Dedifferentiated amniotic fluid mesenchymal stem cell (primary cell): ENCODE measurements at regions not wholly inside any gene's neighbourhood (a gene's known extent, or its start where the extent isn't known, plus 50 kb on each side); places are given as distances from the start of the nearest gene placed in this dataset.

Experiments
- DNase-seq: peaks from one replicate; pipeline ENCODE4 v3.0.0-alpha.2; 2016; ENCODE audit errors: extremely low spot score

DNA sequence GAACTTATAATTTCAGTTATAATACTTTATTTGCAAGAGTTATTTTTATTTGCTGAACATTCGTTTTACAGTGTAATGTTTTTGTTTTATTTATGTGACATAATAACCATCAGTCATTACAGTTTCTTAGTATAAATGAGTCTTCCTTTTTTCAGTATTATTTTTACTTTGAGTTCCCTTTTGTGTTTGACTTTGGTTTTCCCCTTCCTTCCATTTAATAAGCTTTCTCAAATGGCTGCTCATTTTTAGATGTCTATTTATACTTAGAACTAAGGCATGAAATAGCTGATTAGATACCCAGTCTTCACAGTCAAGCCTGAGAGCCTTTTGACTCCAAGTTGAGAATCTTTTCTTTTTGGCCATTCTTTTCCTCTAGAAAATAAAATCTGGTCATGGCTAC lies 404.5 kb downstream of the LRFN5 start:
- DNase-seq: no peak

DNA sequence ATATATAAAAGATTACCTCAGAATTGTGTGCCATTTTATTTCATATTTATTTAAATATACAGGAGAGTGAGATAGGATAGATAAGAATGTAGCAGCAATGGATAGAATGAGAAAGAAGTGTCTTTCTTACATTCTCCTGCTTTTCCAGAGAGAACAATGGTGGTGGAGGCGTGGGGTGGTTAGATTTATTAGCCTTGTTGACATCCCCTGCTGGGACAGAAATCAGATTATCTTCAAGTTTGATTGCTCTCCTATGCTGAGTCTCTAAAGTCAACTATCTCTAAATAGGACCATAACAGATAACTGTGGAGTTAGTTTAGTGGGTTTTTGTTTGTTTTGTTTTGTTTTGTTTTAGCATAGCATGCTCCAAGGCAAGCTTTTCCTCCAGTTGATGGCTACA lies 397.6 kb downstream of the LRFN5 start:
- DNase-seq: no peak

DNA sequence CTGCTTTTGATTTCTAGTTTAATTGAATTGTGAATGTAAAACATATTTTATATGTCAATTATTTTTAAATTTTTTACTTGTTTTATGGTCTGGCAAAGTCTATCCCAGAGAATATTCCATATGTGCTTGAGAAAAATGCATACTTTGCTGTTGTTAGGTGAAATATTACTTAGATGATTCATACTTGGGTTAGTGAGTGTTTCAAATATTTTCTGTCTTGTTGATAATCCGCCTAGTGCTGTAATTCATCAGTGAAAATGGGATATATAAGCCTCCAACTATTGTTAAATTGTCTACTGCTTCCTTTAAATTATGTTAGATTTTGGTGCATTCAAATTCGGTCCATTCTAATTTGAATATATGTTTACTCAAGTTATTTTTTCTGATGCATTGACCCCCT lies 395.5 kb downstream of the LRFN5 start:
- DNase-seq: no peak

DNA sequence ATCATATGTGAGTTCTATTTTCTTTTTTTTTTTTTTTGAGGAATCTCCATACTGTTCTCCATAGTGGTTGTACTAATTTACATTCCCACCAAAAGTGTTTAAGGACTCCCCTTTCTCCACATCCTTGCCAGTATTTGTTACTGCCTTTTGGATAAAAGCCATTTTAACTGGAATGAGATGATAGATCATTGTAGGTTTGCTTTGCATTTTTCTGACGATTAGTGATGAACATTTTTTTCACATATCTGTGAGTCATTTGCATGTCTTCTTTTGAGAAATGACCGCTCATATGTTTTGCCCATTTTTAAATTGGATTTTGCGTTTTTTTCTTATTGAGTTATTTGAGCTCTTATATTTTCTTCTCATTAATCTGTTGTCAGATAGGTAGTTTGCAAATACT lies 394.8 kb downstream of the LRFN5 start:
- DNase-seq: no peak

DNA sequence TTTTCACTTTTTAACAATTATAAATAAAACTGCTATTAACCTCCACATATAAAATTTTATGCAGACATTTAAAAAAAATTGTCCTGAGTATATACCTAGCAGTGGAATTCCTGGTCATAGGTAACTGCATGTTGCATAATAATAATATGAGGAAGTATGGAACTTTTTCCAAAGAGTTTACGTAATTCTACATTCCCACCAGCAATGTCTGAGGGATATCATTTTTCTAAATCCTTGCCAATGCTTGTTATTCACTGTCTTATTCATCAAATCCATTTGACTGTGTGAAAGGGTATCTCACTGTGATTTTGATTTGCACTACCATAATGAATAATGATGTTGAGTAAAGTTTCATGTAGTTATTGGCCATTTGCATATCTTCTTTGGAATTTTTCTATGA lies 393.8 kb downstream of the LRFN5 start:
- DNase-seq: no peak

DNA sequence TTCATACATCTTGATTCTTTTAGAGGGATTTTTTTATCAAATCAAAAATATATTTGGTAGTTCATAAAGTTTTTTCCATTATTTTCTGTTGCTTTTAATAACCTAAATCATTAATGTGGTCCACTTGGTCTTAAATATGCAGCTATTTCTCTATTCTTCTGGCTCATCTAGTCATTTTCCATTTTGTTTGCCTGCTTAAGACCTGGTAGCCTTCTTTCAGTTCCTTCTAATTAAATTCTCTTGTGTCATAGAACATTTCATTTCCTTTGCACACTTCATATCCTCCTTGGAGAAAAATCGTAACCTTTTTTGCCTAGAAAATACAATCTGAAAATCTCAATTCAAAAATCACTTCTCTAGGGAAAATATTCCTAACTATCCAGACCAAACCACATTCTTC lies 387.0 kb downstream of the LRFN5 start:
- DNase-seq: no peak

DNA sequence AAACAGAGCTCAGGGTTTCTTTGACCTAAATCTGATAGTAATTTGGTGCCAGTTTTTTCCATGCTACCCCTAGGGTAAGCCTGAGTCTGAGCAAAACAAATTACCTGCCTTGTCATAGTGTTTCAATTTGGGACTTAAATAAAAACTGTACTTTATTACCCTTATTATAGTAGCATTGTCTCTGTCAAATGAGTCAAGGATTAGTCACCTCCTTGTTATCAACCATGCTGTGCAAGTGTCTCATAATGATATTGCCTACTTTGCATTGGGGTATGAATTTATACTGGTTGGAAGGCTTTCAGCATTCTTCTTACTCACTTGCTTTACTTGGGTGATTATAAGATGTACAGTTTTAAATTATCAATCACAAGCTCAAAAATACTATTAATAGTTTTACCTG lies 380.0 kb downstream of the LRFN5 start:
- no peak for DNase-seq

DNA sequence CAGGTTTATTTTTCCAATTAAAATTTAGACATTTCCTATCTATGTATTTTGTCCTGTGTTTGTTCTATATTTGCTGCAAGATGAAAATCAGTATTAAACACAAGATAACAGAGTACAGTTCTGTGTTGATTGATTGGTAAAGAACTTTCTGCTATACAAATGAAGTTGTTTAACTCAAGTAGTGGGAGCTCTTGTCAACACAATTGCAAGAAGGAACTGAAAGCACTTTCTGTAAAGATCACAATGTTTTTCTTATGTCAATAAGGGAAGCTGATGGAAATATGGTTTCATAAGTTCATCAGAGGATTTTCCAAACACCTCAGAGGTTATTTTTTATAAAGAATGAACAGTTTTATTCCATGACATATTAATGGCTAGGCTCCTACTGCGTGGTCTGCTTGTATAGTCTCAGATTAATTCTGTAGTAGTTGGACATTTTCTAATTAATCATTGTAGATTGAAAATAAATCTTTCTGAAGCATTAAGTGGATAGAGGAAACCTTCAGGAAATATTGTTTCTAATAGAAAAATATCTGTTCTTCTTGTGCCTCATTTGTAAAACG lies 379.5 kb downstream of the LRFN5 start:
- DNase-seq: no peak

DNA sequence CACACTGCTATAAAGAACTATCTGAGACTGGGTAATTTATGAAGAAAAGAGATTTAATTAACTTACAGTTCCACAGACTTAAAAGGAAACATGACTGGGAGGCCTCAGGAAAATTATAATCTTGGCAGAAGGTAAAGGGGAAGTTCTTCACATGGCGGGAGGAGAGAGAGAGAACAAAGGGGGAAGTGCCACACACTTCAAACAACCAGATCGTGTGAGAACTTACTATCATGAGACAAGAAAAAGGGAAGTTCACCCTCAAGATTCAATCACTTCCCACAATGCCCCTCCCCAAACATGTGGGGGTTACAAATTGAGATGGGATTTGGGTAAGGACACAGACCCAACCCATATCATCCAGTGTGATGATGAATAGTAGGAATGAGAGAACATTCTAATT lies 366.5 kb downstream of the LRFN5 start:
- DNase-seq: no peak

DNA sequence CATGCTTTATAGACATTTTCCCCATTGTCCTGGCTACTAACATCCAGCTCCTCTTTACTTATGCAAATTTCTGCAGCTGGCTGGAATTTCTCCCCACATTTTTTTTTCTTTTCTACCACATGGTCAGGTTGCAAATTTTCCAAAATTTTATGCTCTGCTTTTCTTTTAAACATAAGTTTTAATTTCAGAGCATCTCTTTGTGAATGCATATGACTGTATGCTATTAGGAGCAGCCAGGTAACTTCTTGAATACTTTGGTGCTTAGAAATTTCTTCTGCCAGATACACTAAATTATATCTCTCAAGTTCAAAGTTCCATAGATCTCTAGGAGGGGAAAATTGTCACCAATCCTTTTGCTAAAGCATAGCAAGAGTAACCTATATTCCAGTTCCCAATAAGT lies 365.9 kb downstream of the LRFN5 start:
- no peak for DNase-seq

DNA sequence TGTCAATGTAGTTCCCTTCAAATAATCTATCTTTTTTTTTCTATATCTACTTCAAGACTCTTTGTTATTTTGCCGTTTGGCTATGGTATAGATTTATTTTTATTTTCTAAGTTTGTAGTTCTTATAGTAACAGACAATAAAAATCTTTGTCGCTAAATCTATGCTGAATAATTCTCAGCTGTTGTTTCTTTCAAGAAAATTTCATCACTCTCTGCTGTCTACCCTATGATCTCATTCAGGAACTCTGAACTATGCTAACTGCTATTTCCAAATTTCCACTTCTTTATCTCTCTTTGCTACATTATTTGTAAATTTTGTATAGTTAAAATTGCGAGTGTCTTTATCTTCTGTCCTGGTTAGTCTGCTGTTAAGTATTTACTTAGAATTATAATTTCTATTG lies 353.6 kb downstream of the LRFN5 start:
- DNase-seq: no peak

DNA sequence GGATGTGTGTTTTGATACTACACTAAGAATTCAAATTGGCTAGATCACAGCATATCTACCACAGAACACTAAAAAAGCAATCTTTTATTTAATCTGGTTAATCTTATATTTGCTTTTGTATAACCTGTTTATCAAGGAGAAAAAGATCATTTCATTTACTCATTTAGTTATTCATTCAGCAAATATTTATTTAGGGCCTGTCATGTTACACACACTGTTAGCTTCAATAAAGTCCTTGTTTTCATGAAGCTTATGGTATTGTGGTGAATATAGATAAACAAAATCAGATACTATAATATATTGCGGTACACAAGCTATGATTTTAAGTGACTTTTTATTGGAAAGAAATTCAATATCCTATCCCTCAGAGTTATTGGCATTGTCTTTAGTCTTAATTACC lies 350.8 kb downstream of the LRFN5 start:
- no peak for DNase-seq
